ENCODE measurements at regions not wholly inside any gene's neighbourhood (a gene's known extent, or its start where the extent isn't known, plus 50 kb on each side); places are given as distances from the start of the nearest gene placed in this dataset.

- TF ChIP-seq CTCF (IDR thresholded peaks at IDR 0.05): no peak
- no peak for TF ChIP-seq NFIC (IDR thresholded peaks at IDR 0.05; ENCODE audit: borderline replicate concordance)
- no peak for TF ChIP-seq RFX5 (IDR thresholded peaks at IDR 0.05; ENCODE audit: low read length)
- TF ChIP-seq REST (IDR thresholded peaks at IDR 0.05; ENCODE audit: low read depth, low read length): no peak
These were observed 153.5 kb upstream of the GOLIM4 start for GRCh38 chr3:168249205-168249549.

Measured in SK-N-SH (cell line).